HG02588 (cell line): ENCODE measurements at regions not wholly inside any gene's neighbourhood (a gene's known extent, or its start where the extent isn't known, plus 50 kb on each side); places are given as distances from the start of the nearest gene placed in this dataset.
"Not testable (repeated sequence)": the region's sequence is repeated elsewhere in the genome, so short reads cannot be mapped to it uniquely, and the experiment has no call there.

Experiments
- ATAC-seq: cut with Tn5 transposase; IDR thresholded peaks from one replicate; pipeline ENCODE4 v1.9.1; 2021; ENCODE audit warnings: mild to moderate bottlenecking, moderate library complexity; ENCODE audit not compliant: unreplicated experiment

DNA sequence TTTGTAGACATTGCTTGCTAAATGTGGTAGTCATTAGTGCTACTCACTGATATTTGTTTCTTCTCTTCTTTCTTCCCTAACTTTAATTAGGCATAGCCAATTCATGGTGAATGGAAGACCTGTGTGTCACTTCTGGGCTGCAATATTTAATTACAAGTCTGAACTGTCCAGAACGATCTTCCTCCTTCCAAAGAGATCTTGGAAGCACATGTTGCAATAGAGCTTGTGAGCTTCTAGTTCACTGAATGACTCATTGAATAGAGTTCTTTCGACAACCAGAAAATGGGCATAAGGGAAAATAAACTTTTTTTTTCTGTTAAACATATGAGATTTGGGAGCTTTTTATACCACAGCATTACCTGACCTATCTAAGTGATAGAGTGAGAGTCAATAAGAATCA is 1264.6 kb downstream of the PCDH9 start:
- ATAC-seq = no peak

DNA sequence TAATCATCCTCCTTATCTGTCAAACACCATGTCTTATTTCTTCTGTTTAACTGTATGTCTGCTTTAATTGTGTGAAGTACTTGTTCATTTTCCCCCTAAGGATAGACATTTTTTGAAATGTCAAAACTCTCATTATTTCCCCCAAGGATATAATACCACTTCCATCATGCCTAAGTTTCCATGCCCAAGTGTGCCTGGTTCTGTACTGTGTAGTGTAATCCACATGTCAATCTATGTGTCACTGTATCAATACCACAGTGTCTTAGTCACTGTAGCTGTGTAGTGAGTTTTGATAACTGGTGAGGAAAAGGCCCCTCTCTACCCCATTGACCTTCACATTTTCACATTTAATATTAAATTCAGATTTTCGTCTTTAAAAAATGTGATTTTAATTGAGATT is 1265.5 kb downstream of the PCDH9 start:
- ATAC-seq = no peak

DNA sequence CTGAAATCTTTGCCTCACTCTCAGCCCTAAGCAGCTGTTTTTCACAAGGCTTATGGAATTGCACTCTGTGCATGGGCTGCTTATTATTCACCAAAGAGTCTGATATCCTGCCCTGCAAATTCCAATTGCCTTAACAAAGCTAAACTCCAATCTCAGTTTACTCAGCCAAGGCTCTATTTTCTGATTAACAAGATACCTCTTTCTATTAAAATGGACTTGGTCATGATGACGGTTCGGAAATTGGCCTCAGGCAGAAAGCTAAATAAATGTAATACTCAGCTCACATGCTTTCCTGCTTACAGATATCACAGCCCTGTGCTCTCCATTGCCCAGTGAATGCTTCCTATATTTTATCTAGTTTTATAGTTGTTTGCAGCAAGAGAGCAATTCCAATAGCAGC is 1270.8 kb downstream of the PCDH9 start:
- no peak for ATAC-seq

DNA sequence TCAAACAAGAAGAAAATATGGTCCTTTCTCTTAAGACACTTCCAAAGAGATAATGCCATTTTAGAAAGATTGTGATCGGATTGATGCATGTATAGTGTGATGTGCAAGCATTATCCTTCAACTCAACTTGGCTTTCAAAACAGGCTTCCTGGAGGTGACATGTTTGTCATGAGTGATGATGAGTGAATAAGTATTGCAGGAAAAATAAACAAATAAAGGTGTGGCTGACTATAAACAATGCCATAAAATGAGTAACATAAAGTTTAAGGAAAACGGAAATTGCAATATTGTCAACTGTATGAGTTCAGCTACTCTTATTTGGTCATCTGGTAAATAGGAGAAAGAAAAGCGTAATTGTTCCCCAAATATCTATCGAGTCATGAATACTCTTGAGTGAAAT is 1283.7 kb downstream of the PCDH9 start:
- no peak for ATAC-seq

DNA sequence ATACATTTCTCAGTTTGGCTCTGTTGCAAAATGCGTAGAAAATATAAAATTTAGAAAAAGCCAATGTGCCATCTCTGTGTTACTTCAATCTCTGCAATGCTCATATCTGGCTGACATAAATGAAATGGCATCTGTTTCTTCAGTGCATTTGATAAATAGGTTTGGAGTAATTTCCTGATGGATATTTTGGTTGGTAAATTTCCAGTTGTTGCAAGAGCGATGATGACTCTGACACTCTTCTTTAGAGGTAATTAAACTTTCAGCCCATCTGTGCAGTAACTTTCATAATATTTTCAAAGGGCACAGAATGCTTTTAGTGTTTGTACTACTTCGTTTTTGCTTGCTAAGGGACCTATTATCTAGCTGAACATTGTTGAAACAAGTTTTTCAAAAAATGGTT is 1286.4 kb downstream of the PCDH9 start:
- ATAC-seq = no peak

- no peak for ATAC-seq
Measured at GRCh38 chr13:65943024-65943423, 1287.1 kb downstream of the PCDH9 start.

DNA sequence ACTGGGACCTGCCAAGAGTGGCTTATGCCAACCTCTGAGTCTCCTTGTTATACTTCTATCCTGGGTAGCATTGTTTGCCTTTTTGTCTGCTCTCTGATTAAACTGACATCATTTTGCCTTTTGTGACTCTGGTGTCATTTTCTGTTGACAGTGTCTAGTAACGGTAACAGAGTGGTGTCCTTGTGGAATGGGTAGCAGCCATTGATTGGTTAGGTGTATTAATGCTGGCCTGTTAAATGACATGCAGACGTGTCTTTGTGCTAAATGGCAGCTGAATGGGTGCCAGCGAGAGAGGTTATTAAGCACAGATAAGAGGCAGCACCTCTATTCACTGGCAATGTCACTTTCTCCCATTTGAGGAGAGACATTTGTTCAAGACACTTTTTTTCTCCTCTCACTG is 1289.4 kb downstream of the PCDH9 start:
- ATAC-seq = no peak

DNA sequence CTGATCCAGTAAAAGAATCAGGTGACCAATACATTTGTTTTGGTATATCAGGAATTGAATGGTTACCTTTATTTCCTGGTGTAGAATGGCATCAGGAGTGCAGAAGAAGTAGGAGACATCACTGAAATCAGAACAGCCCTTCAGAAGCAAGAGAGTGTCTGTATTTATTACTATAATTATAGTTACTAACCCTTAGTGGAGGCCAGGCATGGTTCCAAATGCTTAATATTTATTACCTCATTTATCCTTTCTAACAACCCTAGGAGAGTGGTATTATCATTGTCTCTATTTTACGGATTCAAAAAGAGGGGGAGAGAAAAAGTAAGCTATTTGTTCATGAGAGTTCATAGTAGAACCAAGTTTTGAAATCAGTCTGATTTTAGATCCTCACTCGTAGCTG is 1292.9 kb downstream of the PCDH9 start:
- no peak for ATAC-seq

DNA sequence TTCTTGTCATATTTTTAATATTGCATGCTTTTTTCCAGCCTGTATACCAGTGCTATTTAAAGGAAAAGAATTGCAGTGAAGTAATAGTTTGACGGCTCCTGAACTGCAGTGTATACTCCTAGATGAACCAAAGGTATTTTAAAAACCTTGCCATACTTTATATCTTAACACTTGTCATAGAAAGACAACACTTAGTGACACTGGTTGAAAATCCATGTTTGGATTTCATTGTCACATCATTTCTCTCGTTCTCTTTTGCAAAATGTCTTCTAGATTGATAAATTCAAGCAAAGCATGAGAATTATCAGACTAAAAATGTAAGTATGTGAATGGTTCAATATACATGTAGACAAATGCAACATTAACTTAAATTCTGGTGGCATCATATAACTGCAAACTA is 1293.9 kb downstream of the PCDH9 start:
- ATAC-seq = no peak

- ATAC-seq = no peak
Measured at GRCh38 chr13:65932587-65933239, 1297.4 kb downstream of the PCDH9 start.

GRCh38 chr13:65932013-65932412 is 1298.1 kb downstream of the PCDH9 start:
- no peak for ATAC-seq

- no peak for ATAC-seq
Measured at GRCh38 chr13:65929436-65929835, 1300.7 kb downstream of the PCDH9 start.

GRCh38 chr13:65926750-65927171 is 1303.4 kb downstream of the PCDH9 start:
- ATAC-seq = peak; percentile 62

- not testable (repeated sequence) for ATAC-seq
Measured at GRCh38 chr13:65922846-65923245, 1307.3 kb downstream of the PCDH9 start.

GRCh38 chr13:65921933-65922332 is 1308.2 kb downstream of the PCDH9 start:
- ATAC-seq = no peak

- ATAC-seq = no peak
Measured at GRCh38 chr13:65917731-65918130, 1312.4 kb downstream of the PCDH9 start.

DNA sequence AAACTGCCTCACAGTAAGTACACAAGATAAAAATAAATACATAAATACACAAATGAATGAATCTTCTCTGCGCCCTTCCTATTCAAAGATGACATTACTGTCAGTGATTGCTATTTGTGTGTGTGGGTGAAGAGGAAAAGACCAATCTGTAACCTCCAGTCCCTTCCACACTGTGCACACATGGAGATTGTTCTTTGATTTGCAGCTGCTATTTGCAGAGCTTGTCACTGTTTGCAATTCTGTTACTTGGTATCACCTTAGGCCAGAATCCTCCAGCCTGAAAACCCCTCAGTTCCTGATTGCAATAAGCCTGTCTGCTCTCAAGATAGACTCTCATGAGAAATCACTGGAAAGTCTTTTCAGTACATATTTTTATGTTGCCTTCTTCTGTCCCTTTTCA is 1314.9 kb downstream of the PCDH9 start:
- ATAC-seq = no peak

GRCh38 chr13:65914716-65915115 is 1315.4 kb downstream of the PCDH9 start:
- ATAC-seq = no peak

GRCh38 chr13:65913173-65913572 is 1317.0 kb downstream of the PCDH9 start:
- no peak for ATAC-seq

- ATAC-seq = no peak
Measured at GRCh38 chr13:65912516-65912915, 1317.6 kb downstream of the PCDH9 start.

DNA sequence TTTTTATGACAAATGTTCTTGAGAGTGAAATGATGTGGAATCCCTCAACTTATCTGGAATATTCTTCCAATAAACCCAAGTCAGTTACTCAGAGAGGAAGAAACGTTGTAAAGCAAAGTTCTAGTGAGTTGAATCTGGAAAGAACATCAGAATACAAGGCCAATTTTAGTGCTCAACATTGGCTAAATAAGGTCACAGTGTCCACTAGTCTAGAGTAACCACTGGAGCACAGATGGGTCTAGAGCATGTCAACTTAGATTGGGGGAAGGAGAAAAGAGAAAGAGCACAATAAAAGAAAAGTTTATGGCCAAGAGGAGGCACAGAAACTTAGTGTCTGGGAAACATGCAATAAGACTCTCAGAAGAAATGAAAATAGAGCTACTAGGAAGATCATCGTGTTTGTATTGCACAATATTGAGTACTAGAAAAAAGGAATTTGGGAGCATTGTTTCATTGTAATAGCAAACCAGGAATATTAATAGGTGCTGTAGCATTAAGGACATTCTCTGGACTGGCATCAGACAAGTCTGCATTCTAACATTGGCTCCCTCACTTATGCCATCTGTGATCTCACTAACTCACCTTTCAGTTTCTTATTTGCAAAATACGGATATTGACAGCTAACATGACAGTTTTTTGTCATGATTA is 1318.5 kb downstream of the PCDH9 start:
- no peak for ATAC-seq

DNA sequence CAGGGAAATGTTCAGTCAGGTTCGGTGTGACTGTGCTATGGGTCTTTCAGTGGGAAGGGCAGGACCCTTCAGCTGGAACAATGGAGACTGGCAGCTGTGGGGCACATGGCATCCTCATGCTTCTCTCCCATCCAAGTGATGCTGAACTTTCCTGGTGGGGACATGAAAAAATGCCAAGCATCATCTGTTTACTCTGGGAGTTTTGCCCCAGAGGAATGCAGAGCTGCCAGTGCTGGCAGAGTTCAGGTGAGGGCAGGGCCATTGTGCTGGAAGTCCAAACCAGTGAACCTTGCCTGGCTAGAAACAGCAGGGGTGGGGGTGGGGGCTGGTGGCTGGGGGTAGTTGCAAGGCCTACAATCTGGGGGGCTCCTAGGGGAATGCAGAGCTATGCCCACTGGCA is 1320.6 kb downstream of the PCDH9 start:
- ATAC-seq = no peak
